ENCODE measurements at regions not wholly inside any gene's neighbourhood (a gene's known extent, or its start where the extent isn't known, plus 50 kb on each side); places are given as distances from the start of the nearest gene placed in this dataset.

DNA sequence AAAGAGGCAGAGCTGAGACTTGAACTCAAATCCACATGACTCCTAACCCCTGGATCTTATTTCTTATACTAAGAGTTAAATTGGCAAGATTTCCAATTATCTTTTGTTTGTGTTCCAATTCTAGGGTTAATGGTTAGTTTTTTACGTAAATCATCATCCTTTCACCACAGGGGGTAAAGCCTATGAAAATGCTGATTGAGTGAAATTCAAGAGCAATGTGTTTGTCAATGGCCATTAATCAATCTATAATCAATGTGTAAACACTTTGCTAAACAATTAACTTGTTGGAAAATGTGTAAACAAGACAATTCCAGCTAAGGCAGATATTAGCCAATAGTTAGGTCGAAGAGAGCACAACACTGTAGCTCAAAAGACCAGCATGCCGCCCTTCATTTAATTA is 376.5 kb upstream of the ACVR2A start:
- DNase-seq (ENCODE audit: low read depth), result no peak

DNA sequence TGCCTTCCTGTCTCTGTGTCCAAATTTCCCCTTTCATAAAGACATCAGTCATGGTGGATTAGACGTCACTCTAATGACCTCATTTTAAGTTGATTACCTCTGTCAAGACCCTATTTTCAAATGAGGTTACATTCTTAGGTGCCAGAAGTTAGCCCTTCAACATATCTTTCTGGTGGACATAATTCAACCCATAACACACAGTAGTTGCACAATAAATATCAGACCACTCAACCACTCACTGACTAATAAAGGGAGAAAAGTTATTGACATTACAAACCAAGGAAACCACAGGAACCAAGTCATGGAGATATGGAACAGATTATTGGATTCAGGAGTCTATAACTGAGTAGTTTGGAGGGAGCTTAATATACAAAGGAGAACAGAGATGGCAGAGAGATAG is 377.4 kb upstream of the ACVR2A start:
- no peak for DNase-seq (ENCODE audit: low read depth)

DNA sequence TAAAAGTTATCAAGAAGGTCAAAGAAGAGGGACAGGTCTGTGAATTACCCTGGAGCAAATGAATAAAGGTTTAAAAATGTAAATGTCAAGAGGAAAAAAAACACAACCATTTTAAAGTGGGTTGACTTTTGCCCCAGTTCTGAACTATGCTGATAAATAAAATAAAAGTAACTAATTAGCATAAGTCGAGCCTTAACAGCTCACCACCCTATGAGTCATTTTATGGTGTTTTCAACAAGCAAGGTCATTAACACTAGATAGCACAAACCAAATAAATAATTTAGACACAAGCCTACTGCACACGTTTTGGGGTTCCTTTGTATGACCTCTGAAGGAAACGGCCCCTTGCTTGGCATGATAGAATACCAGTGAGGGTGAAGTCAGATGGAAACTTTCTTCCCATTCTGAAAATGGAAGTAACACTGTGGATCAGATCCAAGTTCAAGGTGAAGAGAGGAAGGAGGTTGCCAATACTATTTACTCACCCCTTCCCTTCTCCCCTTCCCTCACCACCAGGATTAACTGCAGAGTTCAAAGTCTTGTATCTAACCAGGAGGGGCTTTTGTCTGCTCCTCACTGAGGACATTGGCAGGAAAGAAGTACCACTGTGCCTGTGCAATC is 380.0 kb upstream of the ACVR2A start:
- no peak for DNase-seq (ENCODE audit: low read depth)

DNA sequence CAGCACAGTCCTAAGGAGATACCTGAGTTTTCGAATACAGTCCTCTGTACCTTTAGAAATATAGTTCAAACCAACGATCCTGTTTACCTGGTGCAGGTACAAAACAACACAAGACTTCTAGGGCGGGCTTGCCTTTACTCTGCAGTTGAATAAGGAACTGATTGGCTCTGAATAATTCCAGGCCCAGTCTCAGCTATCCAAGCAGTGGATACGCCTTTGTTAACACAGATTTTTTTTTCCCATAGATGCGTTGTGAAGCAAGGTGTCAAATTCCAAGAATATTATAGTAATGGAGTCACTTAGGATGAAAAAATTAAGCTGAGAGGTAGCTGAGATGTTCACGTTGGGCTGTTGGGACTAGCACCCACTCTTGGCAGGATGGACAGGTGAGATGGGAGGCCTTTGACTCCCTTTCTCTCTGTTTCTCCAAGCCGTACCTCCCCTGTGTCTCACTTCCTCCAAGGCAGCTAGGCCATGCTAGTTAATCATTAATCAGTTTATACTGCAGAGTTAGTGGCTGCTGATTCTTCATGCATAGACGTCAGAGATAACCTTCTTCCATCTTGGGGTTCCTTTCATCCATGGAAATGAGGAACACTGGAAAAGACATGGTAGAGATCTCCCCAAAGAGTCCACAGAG is 380.8 kb upstream of the ACVR2A start:
- DNase-seq (ENCODE audit: low read depth), result no peak

DNA sequence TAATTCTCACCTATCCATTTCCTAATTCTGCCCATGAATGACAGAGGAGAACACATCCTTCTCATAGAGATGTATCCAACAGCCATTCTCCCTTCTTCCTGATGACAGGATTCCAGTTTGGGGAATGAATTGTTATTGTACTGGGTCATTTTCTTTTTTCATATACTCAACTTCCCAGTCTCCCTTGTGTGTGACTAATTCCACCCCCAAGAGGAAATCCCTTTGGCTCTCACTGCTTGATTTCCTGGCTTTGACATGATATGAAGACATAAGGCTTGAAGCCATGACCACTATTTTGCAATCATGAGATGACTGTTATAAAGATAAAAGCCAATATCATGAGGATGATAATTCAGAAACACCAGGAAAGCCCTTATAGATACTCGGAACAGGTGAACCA is 384.7 kb upstream of the ACVR2A start:
- peak; percentile 0 for DNase-seq (ENCODE audit: low read depth)

DNA sequence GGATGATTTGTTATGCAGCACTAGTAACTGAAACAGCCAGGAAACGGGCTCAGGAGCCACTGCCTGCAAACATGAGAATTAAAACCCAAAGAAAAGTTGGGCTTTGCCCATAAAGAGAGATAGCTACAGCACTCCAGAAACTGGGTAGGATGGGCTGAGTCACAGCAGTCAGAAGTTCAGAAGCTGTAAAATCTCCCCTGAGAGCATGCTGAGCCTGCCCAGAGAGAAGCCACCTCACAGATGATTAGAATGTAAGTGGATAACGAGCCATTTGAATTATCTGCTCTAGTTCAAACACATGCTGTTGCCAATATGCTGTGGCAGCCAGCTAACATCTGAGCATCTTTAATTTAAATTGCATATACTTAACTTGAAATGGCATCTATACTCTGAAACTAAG is 388.1 kb upstream of the ACVR2A start:
- DNase-seq (ENCODE audit: low read depth), result no peak

DNA sequence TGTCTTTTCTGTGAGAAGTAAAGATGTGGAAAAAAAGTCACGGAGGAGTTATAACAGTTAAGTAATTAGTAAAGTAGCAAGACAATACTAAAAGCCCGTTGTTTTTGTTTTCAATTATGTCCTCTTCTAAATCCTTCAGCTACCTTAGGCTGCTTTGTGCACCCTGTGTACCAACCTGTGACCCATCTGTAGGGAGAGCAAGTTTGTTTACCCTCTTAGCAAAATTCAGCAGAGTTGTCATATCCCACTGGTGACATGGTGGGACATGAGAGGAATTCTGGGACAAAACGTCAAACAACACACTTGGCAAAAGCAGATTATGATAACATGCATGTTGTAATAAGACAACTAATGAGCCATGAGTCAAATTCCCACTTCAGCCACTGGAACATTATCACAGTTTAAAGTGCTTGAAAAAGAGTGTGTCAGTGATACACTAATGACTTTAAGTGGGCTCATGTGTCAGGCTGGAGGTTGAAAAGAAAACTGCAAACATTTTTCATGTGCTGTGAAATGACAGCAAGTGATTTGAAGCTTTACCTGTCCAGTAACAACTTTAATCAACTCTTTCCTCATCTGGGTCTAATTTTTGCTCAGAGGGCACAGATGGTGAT is 392.8 kb upstream of the ACVR2A start:
- DNase-seq (ENCODE audit: low read depth), result no peak

DNA sequence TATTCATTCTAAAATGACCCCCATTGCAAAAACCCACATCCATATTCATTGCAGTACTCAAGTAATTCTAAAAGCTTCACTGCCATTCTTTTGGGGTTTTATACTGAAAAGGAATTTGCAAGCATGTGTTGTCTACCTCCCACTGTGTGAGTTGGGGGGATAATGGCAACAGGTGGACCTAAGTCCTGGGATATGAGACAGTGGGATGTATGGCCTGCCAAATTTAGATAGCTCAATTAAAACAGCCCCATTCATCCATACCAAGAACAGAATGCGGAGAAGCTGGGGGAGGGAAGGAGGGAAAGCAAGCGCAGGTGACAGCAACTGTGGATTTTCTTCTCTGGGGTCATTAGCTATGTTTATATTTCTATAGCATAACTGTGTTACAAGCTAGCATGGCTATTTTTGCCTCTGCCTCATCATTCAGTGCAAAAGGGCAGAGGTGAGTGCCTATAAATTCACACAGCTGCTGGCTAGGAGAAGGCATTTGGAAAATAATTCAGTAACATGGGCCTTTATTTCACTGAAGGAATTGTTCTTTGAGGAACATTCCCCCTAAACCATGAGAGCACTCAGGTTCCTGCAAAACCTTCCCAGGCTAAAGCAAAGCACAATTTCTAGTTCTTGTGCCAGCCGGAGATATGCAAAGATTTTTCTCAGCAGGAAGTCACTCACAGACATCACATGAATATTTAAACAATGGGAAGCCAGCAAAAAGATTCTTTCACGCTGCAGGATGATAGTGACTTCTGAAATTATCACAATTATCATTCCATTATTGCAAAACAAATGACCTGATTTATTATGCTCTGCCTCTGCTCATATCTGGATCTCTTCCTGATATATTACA is 393.9 kb upstream of the ACVR2A start:
- no peak for DNase-seq (ENCODE audit: low read depth)

DNA sequence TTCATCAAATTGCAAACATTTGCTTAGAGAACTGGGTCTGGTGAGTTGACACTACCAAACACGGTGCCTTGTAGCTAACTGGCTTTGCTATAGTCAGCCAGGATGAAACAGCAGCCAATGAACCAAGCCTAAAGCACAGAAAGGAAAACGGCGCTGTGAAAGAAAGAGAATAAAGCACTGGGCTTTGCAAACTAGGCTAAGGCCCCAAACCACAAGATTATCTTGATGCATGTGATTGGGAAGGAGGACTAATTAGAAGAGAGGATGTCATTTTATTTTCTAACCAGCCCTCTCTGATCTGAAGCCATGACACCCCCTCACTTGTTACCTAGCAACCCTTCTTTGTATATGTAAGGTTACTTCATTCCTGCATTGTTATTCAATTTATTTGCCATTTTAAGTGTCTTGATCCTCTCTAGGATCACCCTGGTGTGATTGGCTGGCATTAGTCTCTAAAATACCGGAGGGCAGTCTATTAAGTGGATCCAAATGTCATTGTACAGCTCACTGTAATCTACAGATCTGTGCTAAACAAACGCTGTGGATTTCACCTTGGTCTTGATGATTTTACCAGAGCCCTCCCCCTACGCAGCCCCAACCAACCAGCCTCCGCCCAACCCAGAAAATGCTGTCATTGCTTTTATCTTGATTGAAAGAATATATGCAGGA is 395.4 kb upstream of the ACVR2A start:
- no peak for DNase-seq (ENCODE audit: low read depth)

DNA sequence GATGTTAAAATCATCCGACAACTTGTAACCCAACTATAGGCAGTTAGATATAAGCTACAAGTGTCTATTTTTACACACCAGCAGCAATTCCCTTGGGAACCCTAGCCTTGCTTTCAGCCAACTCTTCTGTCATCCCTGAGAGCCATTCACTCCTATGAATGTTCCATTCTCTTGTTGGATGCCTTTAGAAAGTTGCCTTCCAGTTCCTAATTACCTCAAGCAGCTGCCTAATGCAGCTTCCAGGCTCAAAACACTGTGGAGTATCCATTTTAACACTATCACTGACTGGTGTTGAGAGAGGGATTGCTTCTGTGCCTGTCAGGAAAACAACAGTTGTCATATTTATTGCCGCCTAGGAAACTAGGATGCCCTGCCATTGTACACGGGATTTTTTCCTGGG is 402.0 kb upstream of the ACVR2A start:
- DNase-seq (ENCODE audit: low read depth), result no peak

DNA sequence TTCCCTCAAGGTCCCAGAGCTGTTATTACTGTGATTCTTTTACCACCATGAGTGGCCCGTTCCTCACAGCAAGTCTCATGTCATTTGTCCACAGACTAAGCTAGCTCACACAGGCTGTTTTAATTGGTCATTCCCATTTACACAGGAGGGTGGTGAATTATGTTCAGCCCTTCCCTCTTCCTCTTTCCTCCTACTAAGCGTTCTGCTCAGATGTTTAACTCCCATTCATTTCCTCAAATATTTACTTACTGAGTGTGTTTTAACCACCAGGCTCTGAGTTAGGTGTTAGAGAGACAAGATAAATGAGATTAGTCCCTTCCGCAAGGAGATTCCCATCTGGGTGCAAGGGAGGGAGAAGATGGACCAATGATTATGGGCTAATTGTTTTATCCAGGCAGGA is 403.6 kb upstream of the ACVR2A start:
- DNase-seq (ENCODE audit: low read depth), result no peak

DNA sequence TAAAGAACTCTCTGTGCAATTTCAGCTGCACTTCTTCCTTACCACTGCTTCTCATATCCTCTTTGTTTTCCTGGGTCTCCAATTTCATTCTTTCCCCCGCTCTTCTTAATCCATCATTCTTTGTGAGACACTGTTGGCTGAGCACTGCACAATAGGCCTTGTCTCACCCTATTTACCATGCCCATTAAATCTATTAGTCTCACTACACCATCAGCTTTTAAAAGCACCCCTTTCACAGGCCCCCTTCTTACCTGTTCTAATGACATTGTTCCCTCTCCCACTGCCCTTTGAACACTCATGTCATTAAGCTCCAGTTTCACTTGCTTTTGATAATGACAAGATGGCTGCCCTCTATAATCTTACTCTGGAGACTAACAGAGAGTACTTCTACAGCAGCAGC is 404.1 kb upstream of the ACVR2A start:
- DNase-seq (ENCODE audit: low read depth), result no peak

DNA sequence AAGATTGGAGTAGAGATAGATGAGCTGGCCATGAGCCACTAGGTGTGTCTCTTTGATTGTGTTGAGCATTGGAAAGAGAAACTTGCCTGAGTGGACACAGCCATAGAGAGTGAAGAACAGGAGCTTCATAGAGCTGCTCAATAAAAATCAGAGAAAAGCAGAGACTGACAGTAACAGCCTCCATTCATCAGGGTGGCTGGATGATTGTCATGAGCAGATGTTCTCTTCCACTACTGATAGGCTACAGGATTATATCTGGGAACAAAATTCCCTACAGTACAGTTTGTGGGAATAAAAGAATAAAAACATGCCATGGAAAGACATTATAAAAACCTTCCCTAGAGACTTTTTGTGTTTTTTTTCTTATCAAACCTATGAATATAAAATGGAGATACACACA is 404.8 kb upstream of the ACVR2A start:
- DNase-seq (ENCODE audit: low read depth), result no peak

DNA sequence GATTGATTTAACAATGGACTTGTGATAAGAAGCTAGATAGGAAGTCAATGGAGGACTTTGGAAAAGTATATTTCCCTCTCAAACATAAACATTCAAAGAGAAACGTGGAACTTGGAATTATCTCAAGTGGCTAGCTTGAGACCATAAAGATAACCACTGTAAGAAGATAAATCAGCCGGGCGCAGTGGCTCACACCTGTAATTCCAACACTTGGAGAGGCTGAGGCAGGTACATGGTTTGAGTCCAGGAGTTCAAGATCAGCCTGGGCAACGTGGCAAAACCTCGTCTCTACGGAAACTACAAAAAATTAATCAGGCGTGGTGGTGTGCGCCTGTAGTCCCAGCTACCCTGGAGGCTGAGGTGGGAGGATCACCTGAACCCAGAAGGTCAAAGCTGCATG is 405.9 kb upstream of the ACVR2A start:
- no peak for DNase-seq (ENCODE audit: low read depth)

DNA sequence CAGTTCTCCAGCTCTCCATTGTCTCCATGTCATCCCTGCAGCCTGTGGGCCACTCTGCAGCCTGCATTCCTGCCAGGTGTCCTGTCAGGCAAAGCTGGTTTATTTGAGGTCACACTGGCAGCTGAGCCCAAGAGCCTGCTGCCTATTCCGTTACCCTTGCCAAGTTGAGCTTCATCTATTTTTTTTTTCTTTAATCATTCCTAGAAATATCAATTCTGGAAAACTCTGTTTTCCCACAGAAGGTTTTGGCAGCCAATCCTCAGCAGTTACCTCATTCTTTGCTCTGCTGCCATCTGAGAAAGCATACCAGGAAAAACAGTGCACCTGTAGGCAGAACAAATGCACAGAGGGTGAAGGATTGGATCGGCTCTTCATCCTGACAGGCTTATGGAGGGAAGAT is 411.0 kb upstream of the ACVR2A start:
- DNase-seq (ENCODE audit: low read depth), result no peak

DNA sequence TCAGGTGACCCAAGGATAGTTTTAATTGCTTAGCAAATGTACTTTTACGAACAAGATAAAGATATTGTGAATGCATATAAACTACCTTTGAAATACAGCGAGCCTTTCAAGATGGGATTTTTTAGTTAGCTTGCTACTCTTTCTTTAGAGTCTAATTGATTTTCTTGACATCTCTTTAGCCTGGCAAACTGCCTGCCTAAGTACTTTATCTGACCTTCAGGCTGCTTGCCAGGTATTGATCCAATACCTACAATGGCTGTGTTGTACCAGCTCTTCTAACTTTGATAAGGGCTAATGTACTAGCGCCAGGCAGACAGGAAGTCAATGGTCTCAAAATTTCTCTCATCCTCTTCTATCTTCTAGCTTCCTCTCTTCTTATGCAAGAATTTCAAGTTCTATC is 414.4 kb upstream of the ACVR2A start:
- DNase-seq (ENCODE audit: low read depth), result no peak

DNA sequence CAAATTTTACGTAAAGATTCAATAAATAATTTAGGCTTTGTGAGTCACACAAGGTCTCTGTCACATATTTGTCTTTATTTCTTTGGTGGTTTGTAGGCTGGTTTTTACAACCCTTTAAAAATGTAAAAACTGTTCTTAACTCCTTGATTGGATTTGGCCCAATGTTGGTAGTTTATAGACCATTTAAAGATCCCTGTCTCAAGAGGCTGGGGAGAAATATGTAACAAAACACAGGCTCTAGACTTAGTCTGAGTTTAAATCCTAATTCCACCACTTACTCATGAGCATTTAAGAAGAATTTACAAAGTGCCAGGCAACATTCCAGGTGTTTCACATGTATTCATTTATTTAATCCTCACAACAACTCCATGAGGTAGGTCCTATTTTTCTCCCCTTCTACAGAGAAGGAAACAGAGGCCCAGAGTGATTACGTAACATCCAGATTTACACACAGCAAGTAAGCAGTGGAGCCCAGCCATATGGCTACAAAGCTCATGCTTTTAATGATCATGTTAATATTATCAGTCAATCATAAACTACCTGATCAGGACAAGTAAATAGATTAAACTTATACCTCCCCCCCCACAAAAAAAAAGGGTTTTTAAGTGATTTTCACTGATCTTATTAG is 416.6 kb upstream of the ACVR2A start:
- no peak for DNase-seq (ENCODE audit: low read depth)

DNA sequence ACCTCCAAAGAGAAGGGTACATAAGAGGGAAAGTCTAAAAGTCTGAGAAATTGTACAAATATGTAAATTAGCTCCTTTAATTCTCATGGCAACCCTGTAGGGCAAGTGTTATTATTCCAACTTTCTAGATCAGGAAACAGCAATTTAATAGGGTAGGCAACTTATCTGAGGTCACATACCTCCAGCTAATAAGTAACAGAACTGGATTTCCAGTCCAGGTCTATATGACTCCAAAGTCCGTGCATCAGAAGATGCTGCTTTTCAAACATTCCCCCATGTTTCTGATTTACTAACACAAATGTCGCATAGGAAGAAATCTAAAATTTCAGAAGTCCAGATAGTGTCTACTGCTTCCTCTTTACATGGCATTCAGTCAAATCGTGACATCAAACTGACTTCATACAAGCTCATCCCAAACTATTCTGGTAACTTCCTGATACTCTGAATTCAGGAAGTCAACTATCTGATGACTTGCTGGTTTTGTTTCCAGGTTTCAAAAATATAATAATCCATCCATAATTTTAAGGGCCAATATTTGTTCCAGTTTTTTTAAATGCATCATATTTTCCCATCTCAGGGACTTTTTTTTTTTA is 419.3 kb upstream of the ACVR2A start:
- no peak for DNase-seq (ENCODE audit: low read depth)

DNA sequence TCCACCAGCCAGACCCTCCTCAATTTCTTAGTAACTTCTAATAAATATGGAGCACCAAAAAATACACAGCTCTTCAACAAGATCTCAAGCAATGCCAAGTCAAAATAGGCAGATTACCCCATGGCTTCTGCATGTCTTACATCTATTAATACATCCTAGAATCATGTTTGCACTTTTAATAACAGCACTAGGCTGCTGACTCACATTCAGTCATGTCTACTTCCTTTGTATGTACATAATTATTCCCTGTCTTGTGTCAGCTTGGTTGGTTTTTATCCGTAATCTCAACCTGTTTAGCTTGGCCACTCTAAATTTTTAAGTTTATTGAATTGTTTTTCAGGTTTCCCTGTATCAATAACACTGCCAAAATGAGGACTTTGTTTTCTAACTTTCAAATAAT is 420.1 kb upstream of the ACVR2A start:
- no peak for DNase-seq (ENCODE audit: low read depth)

DNA sequence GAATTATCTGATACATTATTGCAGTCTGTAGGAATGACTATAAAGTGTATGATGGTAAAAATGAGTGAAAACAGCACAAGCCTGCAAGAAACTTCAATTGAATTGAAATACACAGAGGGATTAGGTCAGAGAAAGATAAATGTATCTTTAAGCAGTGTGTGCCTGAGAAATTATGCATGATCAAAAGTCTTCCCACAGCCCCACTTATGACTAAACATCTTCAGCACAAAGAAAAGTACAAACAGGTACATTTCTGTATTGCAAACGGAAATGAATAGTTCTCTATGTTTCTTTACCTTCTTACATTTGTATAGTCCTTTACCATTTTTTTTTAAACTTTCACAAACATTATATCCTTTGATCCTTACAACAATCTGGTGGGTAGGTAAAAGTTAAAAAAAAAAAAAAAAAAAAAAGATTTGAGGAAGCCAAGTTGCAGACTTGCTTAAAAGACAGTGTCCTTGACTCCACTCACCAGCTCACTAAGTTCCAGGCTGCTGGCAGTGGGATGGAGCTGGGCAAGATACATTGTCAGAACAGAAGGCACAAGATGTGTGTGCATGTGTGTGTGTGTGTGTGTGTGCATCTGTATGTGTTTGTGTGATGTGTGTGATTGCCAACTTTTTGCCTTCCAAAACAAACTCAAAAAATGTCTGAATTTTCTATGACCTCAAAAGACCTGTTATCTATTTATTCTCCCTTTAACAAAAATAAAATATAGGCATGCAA is 423.7 kb upstream of the ACVR2A start:
- no peak for DNase-seq (ENCODE audit: low read depth)

DNA sequence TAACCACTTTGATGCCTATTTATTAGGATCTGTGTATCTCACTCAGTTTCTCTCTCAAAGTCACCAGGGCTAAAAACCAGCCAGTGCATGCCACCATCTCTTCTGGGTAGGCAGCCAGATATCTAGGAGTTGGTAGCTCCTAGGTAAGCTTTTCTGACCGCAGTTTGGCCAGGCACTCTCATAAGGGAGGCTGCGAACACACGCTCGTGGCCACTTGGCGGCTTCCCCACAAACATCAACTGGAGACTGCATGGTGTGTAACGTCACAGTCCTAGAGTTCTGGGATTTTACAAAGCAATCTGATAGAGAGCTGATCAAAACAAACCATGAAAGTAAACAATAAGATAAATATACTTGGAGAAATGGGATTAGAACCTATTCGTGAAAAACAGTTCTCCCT is 424.3 kb upstream of the ACVR2A start:
- DNase-seq (ENCODE audit: low read depth), result no peak
